ENCODE measurements at regions not wholly inside any gene's neighbourhood (a gene's known extent, or its start where the extent isn't known, plus 50 kb on each side); places are given as distances from the start of the nearest gene placed in this dataset.
"Not testable (repeated sequence)": the region's sequence is repeated elsewhere in the genome, so short reads cannot be mapped to it uniquely, and the experiment has no call there.

- DNase-seq, result no peak
These were observed 329.2 kb downstream of the DTHD1 start for GRCh38 chr4:36610628-36611027.

- not testable (repeated sequence) for DNase-seq
These were observed 331.7 kb downstream of the DTHD1 start for GRCh38 chr4:36613142-36613541.

GRCh38 chr4:36614011-36614410 is 332.6 kb downstream of the DTHD1 start:
- no peak for DNase-seq

- no peak for DNase-seq
These were observed 336.7 kb downstream of the DTHD1 start for GRCh38 chr4:36618102-36618501.

GRCh38 chr4:36624030-36624429 is 342.6 kb downstream of the DTHD1 start:
- no peak for DNase-seq

GRCh38 chr4:36638273-36638811 is 356.9 kb downstream of the DTHD1 start:
- DNase-seq, result no peak

- no peak for DNase-seq
These were observed 359.5 kb downstream of the DTHD1 start for GRCh38 chr4:36640876-36641275.

GRCh38 chr4:36651253-36651652 is 369.8 kb downstream of the DTHD1 start:
- no peak for DNase-seq

GRCh38 chr4:36652857-36653256 is 371.4 kb downstream of the DTHD1 start:
- DNase-seq, result peak; percentile 32

- no peak for DNase-seq
These were observed 384.6 kb downstream of the DTHD1 start for GRCh38 chr4:36665985-36666527.

GRCh38 chr4:36675436-36675835 is 394.0 kb downstream of the DTHD1 start:
- no peak for DNase-seq

GRCh38 chr4:36676139-36677050 is 395.0 kb downstream of the DTHD1 start:
- peak; percentile 46 for DNase-seq

- DNase-seq, result no peak
These were observed 395.7 kb downstream of the DTHD1 start for GRCh38 chr4:36677112-36677511.

- DNase-seq, result no peak
These were observed 396.5 kb downstream of the DTHD1 start for GRCh38 chr4:36677874-36678273.

GRCh38 chr4:36687681-36688080 is 406.3 kb downstream of the DTHD1 start:
- DNase-seq, result no peak

- peak; percentile 82 for DNase-seq
These were observed 411.2 kb downstream of the DTHD1 start for GRCh38 chr4:36692586-36692985.

GRCh38 chr4:36702245-36702644 is 420.8 kb downstream of the DTHD1 start:
- no peak for DNase-seq

GRCh38 chr4:36704289-36704688 is 422.9 kb downstream of the DTHD1 start:
- DNase-seq, result no peak

GRCh38 chr4:36709991-36710390 is 428.6 kb downstream of the DTHD1 start:
- peak; percentile 64 for DNase-seq

GRCh38 chr4:36712013-36712412 is 430.6 kb downstream of the DTHD1 start:
- no peak for DNase-seq

- DNase-seq, result no peak
These were observed 435.5 kb downstream of the DTHD1 start for GRCh38 chr4:36716874-36717273.

- DNase-seq, result no peak
These were observed 438.0 kb downstream of the DTHD1 start for GRCh38 chr4:36719425-36719824.

GRCh38 chr4:36722986-36723385 is 441.6 kb downstream of the DTHD1 start:
- no peak for DNase-seq

- no peak for DNase-seq
These were observed 452.9 kb downstream of the DTHD1 start for GRCh38 chr4:36734334-36734733.
